ENCODE measurements at regions not wholly inside any gene's neighbourhood (a gene's known extent, or its start where the extent isn't known, plus 50 kb on each side); places are given as distances from the start of the nearest gene placed in this dataset.

GRCh38 chr4:75172551-75172950 is 239.6 kb downstream of the PARM1 start:
- Histone ChIP-seq H3K79me2 (ENCODE audit: insufficient read depth, low read length) (no peaks in the 10 kb centered on the region), H4K20me1 (ENCODE audit: insufficient read depth, low read length) (no peaks in the 10 kb centered on the region), H3K9ac (ENCODE audit: low read length) (no peak overlapping the region), H2AFZ (ENCODE audit: low read length) (no peak overlapping the region), H3K4me1 (ENCODE audit: insufficient read depth, low read length, severe bottlenecking) (no peaks in the 10 kb centered on the region), H3F3A (ENCODE audit: insufficient read depth, low read length) (no peaks in the 10 kb centered on the region), H3K4me3 (ENCODE audit: low read depth, low read length, poor library complexity, severe bottlenecking) (no peak overlapping the region), H3K27me3 (ENCODE audit: insufficient read depth, low read length) (no peaks in the 10 kb centered on the region), H3K4me2 (ENCODE audit: low read length) (no peak overlapping the region), H3K27ac (ENCODE audit: low read depth, low read length, poor library complexity, severe bottlenecking) (no peak overlapping the region), H3K9me2 (ENCODE audit: low read depth, low read length) (no peaks in the 10 kb centered on the region), H3K36me3 (ENCODE audit: insufficient read depth, low read length) (no peaks in the 10 kb centered on the region), H3K9me3 (ENCODE audit: low read length) (no peaks in the 10 kb centered on the region)
- TF ChIP-seq CTCF (IDR thresholded peaks at IDR 0.05; ENCODE audit: low read length) (no peak), EZH2 (IDR thresholded peaks at IDR 0.05; ENCODE audit: borderline replicate concordance, low read length) (no peak)

GRCh38 chr4:75169427-75169826 is 236.5 kb downstream of the PARM1 start:
- Histone ChIP-seq H2AFZ (ENCODE audit: low read length) (no peak overlapping the region), H4K20me1 (ENCODE audit: insufficient read depth, low read length) (no peaks in the 10 kb centered on the region), H3K79me2 (ENCODE audit: insufficient read depth, low read length) (no peaks in the 10 kb centered on the region), H3K4me3 (ENCODE audit: low read depth, low read length, poor library complexity, severe bottlenecking) (no peak overlapping the region), H3K27ac (ENCODE audit: low read depth, low read length, poor library complexity, severe bottlenecking) (no peak overlapping the region), H3F3A (ENCODE audit: insufficient read depth, low read length) (no peaks in the 10 kb centered on the region), H3K9me2 (ENCODE audit: low read depth, low read length) (no peaks in the 10 kb centered on the region), H3K9ac (ENCODE audit: low read length) (no peak overlapping the region), H3K9me3 (ENCODE audit: low read length) (no peaks in the 10 kb centered on the region), H3K36me3 (ENCODE audit: insufficient read depth, low read length) (no peaks in the 10 kb centered on the region), H3K4me1 (ENCODE audit: insufficient read depth, low read length, severe bottlenecking) (no peaks in the 10 kb centered on the region), H3K27me3 (ENCODE audit: insufficient read depth, low read length) (no peaks in the 10 kb centered on the region), H3K4me2 (ENCODE audit: low read length) (no peak overlapping the region)
- no peak for TF ChIP-seq CTCF (IDR thresholded peaks at IDR 0.05; ENCODE audit: low read length)
- TF ChIP-seq EZH2 (IDR thresholded peaks at IDR 0.05; ENCODE audit: borderline replicate concordance, low read length), result no peak

- H3K9me3 ChIP-seq (ENCODE audit: low read length), result no peaks in the 10 kb centered on the region
- no peak overlapping the region for H3K27ac ChIP-seq (ENCODE audit: low read depth, low read length, poor library complexity, severe bottlenecking)
- no peaks in the 10 kb centered on the region for H3K4me1 ChIP-seq (ENCODE audit: insufficient read depth, low read length, severe bottlenecking)
- H3K36me3 ChIP-seq (ENCODE audit: insufficient read depth, low read length), result no peaks in the 10 kb centered on the region
- H2AFZ ChIP-seq (ENCODE audit: low read length), result no peak overlapping the region
- no peaks in the 10 kb centered on the region for H4K20me1 ChIP-seq (ENCODE audit: insufficient read depth, low read length)
- no peaks in the 10 kb centered on the region for H3K79me2 ChIP-seq (ENCODE audit: insufficient read depth, low read length)
- H3K9ac ChIP-seq (ENCODE audit: low read length), result no peak overlapping the region
- TF ChIP-seq CTCF (IDR thresholded peaks at IDR 0.05; ENCODE audit: low read length) (no peak), EZH2 (IDR thresholded peaks at IDR 0.05; ENCODE audit: borderline replicate concordance, low read length) (no peak)
- no peak overlapping the region for H3K4me3 ChIP-seq (ENCODE audit: low read depth, low read length, poor library complexity, severe bottlenecking)
- H3K4me2 ChIP-seq (ENCODE audit: low read length), result no peak overlapping the region
- H3K27me3 ChIP-seq (ENCODE audit: insufficient read depth, low read length), result no peaks in the 10 kb centered on the region
- no peaks in the 10 kb centered on the region for H3F3A ChIP-seq (ENCODE audit: insufficient read depth, low read length)
- no peaks in the 10 kb centered on the region for H3K9me2 ChIP-seq (ENCODE audit: low read depth, low read length)
Observed at GRCh38 chr4:75169020-75169419, 236.1 kb downstream of the PARM1 start.
